ENCODE measurements at regions not wholly inside any gene's neighbourhood (a gene's known extent, or its start where the extent isn't known, plus 50 kb on each side); places are given as distances from the start of the nearest gene placed in this dataset.

DNA sequence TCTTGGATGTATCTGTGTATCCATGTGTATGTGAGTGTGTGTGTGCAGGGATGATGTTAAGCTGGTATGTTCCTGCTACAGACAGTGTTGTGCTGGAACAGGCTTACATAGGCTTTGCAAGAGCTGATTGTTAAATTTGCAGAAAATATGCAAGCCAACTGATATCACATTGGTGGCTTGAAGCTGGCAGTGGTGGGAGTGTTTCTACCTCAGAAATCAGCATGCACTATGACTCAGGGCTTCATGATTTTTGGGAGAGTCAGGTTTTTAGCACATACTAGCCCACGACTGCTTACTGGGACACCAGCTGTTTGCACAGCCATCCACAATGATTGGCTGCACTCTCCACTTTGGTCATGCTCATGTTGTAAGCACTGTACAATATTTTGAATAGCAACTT lies 261.8 kb downstream of the DHX15 start:
- Histone ChIP-seq H3K27me3 (peaks cover 4% of the 10 kb centered on the region; the same call in 1 of the 2 replicates), H3K36me3 (no peaks in the 10 kb centered on the region), H3K9me3 (no peaks in the 10 kb centered on the region), H3K4me3 (ENCODE audit: low read depth, low read length) (no peak overlapping the region), H3K4me1 (no peaks in the 10 kb centered on the region)
- DNase-seq = no peak
- TF ChIP-seq, protein P1, sequence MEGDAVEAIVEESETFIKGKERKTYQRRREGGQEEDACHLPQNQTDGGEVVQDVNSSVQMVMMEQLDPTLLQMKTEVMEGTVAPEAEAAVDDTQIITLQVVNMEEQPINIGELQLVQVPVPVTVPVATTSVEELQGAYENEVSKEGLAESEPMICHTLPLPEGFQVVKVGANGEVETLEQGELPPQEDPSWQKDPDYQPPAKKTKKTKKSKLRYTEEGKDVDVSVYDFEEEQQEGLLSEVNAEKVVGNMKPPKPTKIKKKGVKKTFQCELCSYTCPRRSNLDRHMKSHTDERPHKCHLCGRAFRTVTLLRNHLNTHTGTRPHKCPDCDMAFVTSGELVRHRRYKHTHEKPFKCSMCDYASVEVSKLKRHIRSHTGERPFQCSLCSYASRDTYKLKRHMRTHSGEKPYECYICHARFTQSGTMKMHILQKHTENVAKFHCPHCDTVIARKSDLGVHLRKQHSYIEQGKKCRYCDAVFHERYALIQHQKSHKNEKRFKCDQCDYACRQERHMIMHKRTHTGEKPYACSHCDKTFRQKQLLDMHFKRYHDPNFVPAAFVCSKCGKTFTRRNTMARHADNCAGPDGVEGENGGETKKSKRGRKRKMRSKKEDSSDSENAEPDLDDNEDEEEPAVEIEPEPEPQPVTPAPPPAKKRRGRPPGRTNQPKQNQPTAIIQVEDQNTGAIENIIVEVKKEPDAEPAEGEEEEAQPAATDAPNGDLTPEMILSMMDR (IDR thresholded peaks at IDR 0.05; ENCODE audit: low read depth, low read length) = no peak

DNA sequence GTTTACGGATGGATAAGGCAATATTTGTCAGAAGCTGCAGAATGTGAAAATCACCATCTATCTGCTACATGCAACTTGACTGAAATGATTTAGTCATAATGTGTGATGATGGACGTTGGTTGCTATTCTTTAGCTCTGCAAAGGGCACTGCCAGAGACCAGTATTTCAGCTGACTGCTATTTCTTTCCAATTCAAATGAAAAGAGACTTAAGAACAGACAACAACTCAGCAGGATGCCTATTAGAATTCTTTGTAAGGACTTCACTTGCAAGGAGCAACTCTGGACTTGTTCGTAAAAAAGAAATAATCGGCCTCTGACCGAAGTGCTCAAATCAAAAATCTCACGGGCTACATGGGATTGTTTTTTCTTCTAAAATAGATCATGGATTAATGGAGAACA lies 262.7 kb downstream of the DHX15 start:
- no peaks in the 10 kb centered on the region for H3K4me1 ChIP-seq
- no peak overlapping the region for H3K4me3 ChIP-seq (ENCODE audit: low read depth, low read length)
- TF ChIP-seq, protein P1 (IDR thresholded peaks at IDR 0.05; ENCODE audit: low read depth, low read length) = no peak
- DNase-seq = no peak
- peaks cover 4% of the 10 kb centered on the region; the same call in 1 of the 2 replicates for H3K27me3 ChIP-seq
- H3K9me3 ChIP-seq = no peaks in the 10 kb centered on the region
- H3K36me3 ChIP-seq = no peaks in the 10 kb centered on the region

DNA sequence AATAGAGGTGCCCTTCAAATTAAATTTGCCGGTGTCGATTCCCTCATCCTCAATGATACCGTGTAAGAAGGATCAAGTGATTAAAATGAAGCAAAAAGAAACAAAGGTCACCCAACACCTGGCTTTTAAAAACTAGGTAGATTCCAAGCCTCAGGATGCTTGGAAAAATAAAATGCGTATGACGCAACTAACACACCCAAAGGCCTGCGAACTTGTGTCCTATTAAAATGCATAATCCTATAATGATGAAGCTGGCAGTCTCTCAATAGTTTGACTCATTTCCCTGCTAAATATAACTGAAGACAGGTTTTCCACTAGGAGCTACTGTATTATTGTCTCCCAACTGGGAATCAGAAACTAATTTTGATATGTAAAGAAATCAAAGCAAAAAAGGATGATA lies 263.2 kb downstream of the DHX15 start:
- peaks cover 4% of the 10 kb centered on the region; the same call in 1 of the 2 replicates for H3K27me3 ChIP-seq
- DNase-seq = no peak
- no peaks in the 10 kb centered on the region for H3K4me1 ChIP-seq
- H3K36me3 ChIP-seq = no peaks in the 10 kb centered on the region
- no peak overlapping the region for H3K4me3 ChIP-seq (ENCODE audit: low read depth, low read length)
- TF ChIP-seq, protein P1 (IDR thresholded peaks at IDR 0.05; ENCODE audit: low read depth, low read length) = no peak
- H3K9me3 ChIP-seq = no peaks in the 10 kb centered on the region

DNA sequence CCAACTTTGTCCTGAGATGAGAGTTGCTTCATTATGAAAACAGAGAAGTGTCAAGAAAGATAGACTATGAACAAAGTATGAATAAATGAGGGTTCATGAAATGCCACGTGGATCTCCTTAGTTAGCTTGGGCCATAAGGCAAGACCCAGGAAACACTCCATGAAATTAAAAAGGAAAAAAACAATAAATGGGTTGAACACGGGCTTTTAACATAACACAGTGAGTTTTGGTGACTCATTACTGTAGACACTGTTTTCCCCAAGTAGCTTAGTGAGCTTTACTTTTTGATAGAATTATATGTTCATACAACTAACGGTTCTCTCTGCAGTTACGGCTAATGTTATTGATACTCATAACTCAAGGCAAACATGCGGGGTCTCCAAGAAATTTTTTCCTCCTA lies 265.0 kb downstream of the DHX15 start:
- Histone ChIP-seq H3K27me3 (peaks cover 4% of the 10 kb centered on the region; the same call in 1 of the 2 replicates), H3K4me3 (ENCODE audit: low read depth, low read length) (no peak overlapping the region), H3K4me1 (no peaks in the 10 kb centered on the region), H3K9me3 (no peaks in the 10 kb centered on the region), H3K36me3 (no peaks in the 10 kb centered on the region)
- DNase-seq = no peak
- TF ChIP-seq, protein P1 (IDR thresholded peaks at IDR 0.05; ENCODE audit: low read depth, low read length) = no peak

DNA sequence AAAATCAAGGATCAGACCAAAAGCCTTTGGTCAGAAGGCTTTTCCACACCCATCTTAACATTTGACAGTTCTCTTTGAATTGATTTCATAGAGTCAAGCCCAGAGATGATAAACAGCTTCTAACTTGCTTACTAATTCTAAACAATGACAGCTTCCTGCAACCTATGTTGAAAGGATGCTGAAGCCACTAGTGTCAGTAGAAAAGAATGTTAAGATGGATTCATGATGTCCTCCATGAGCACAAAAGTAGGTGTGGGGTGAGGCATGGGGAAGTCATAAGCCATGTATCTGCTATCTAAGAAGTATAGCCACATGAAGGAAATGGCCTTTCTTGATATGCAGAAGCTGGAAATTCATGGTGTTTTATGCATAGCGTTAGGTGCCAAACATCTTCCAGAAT lies 269.3 kb downstream of the DHX15 start:
- Histone ChIP-seq H3K27me3 (peaks cover 4% of the 10 kb centered on the region; the same call in 1 of the 2 replicates), H3K36me3 (no peaks in the 10 kb centered on the region), H3K4me3 (ENCODE audit: low read depth, low read length) (no peak overlapping the region), H3K9me3 (no peaks in the 10 kb centered on the region), H3K4me1 (no peaks in the 10 kb centered on the region)
- TF ChIP-seq, protein P1 (IDR thresholded peaks at IDR 0.05; ENCODE audit: low read depth, low read length) = no peak
- DNase-seq = no peak

DNA sequence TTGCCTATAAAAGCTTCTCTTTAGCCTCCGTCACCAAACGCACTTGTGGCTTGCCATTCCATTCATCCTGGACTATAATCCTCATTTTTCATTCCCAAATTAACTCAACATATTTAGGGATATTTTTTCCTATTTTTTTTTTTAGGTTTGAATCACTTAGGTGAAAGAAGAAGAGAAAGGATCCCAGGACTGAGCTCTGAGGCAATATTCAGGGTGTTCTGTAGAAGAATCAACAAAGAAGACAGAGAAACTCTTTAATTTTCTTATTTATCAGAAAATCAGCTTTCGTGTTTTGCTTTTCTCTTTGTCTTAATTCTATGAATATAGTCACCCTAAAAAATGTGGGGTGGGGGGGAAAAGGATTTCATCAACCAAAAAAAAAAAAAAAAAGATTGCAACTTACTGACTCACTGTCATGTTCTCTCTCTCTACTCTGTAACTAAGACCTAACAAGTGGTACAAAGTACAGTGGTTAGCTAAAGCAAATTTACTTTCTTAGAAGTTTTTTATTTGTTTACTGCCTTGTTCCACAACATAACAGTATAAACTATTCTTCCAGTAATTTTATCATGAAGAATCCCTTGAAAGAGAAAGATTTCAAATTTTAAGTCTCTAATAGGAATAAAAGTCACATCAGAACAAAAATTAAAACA lies 272.0 kb downstream of the DHX15 start:
- Histone ChIP-seq H3K27me3 (no peaks in the 10 kb centered on the region), H3K4me3 (ENCODE audit: low read depth, low read length) (no peak overlapping the region), H3K36me3 (no peaks in the 10 kb centered on the region), H3K9me3 (no peaks in the 10 kb centered on the region), H3K4me1 (no peaks in the 10 kb centered on the region)
- no peak for DNase-seq
- TF ChIP-seq, protein P1 (IDR thresholded peaks at IDR 0.05; ENCODE audit: low read depth, low read length) = no peak

Measured in BE2C (cell line).